ENCODE measurements at regions not wholly inside any gene's neighbourhood (a gene's known extent, or its start where the extent isn't known, plus 50 kb on each side); places are given as distances from the start of the nearest gene placed in this dataset.

DNA sequence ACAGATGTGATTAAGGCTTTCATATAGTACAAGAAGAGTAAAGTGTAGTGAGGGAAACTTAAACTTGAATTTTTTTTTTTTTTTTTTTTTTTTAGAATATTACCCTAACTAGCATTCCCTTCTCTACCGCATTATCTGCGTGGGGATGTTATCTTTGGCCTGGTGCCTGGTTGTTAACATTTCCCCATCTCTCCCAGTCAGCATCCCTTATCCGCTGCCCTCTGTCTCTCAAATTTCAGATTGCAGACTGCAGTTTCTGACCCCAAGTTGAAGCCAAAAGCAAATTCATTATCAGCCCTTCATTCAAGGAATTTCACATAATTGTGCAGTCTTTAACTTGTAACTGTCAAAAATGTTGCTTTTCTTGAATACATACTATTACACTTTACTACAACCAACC is 353.0 kb downstream of the PLOD2 start:
- TF ChIP-seq CTCF (IDR thresholded peaks at IDR 0.05; ENCODE audit: insufficient read depth, low read depth, low read length): no peak
- no peak for TF ChIP-seq EZH2 (IDR thresholded peaks at IDR 0.05; ENCODE audit: insufficient read depth, low read length)

All from astrocyte (in vitro differentiated cells and primary cell).